NCI-H128 (cell line): ENCODE measurements at regions not wholly inside any gene's neighbourhood (a gene's known extent, or its start where the extent isn't known, plus 50 kb on each side); places are given as distances from the start of the nearest gene placed in this dataset.

Experiments
- DNase-seq: peaks from one replicate; lab custom pipeline; 2025; ENCODE audit not compliant: unreplicated experiment; lab: John Stamatoyannopoulos, UW

DNA sequence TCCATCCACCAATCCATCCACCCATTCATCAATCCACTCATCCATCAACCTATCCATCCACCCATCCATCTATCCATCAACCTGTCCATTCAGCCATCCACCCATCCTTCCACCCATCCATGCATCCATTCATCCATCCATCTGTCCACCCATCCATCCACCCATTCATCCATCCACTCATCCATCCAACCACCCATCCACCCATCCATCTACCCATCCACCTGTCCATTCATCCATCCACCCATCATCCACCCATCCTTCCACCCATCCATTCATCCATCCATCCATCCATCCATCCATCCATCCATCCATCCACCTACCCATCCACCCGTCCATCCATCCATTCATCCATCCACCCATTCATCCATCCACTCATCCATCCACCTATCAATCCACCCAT, 195.8 kb downstream of the NXNL2 start:
- no peak for DNase-seq

DNA sequence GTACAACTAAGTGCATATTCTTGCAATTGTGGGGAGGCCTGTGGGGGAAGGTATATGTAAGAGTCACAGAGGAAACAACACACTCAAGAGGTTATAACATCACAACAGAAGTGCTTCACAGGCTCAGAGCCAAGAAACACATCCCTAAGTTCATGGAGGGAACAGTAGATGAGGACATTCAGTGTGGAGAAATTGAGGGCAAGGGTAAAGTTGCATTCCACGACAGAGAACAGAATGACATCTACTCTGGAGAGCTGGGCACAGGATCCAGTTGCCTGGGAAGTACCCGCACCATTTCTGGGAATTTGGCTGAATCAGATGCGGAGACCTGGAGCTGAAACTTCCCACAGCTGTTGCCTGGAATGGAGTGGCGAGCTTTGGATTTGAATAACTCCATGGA, 197.2 kb downstream of the NXNL2 start:
- DNase-seq, result no peak

DNA sequence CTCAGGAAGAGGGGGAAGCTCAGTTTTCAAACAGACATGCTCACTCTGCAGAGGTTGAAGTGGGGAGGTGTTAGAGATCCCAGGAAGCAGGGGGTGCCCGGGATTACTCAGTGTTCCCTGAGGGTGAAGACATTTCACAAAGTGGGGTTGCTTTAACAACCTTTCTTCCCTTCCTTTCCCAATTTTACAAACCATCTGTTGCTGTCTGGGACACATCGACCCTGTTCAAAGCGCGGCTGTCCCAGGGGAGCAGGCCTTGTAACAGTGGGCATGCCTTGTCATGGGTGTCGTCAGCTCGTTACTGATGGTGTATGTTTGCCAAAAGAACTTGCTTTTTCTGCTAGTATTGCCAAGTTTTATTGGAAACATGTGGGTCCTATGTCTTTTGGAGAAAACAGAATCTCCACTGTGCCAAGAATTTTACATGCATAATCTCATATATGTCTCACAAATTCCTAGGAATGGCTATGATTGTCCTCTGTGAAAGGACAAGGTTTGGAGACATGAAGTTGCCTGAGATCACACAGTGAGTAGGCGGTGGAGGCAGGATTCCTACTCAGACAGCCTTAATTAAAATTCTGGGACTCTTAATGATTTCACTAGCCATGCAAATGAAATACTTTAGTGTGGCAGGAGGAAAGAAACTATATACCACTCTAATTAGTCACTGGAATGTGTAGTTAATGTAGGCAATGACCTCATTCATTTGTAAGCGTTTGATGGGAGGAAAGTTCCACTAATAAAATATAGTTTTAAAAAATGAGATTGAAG, 198.9 kb downstream of the NXNL2 start:
- no peak for DNase-seq

DNA sequence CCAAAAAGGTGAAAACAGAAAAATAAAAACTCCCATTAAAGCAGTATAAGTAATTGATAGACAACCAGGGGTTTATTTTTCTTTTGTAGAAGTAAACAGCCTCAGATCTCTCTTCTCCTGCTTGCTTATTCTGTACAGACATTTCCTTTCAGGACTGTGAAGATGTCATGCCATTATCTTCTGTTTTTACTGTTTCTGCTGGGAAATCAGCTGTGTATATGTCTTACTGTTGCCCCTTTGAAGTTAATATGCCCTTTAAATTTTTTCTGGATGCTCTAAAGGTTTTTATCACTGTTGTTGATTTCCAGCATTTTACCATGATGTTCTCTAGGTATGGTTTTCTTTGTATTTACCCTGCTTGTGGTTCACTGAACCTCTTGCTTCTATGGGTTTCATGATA, 199.5 kb downstream of the NXNL2 start:
- DNase-seq, result no peak

DNA sequence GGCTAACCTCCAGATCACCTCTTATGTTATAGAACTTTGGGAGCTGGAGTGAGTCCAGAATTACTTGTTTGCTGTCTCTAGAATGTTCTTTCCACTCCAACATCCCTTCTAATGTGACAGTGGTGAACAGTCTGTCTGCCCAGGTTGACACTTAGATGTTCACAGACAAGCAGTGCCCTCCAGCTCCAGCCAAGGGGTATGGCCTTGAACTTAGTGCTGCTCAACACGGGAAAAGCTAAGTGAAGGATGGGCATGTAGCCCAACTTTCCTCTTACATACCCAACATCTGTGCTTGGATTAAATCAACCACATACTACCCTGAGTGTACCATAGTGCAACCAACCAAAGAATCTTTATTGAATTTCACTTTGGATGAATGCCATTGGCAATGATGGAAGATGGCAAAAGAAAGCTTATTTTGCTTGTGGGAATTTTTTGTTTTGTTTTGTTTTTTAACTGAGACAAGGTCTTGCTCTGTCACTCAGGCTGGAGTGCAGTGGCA, 201.2 kb downstream of the NXNL2 start:
- DNase-seq, result no peak

DNA sequence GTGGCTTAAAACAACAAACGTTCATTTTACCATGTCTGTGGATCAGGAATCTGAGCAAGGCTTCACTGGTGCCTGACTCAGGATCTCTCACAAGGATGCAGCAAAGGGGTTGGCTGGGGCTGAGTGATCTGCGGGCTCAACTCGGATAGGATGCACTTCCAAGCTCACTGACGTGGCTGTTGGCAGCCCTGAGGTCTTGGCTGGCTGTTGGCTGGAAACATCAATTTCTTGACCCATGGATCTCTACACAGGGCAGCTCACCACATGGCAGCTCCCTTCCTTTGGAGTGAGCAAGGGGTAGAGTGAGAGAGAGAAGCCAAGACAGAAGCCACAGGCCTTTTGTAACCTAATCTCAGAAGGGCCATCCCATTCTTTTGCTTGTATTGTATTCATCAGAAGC, 202.1 kb downstream of the NXNL2 start:
- no peak for DNase-seq

DNA sequence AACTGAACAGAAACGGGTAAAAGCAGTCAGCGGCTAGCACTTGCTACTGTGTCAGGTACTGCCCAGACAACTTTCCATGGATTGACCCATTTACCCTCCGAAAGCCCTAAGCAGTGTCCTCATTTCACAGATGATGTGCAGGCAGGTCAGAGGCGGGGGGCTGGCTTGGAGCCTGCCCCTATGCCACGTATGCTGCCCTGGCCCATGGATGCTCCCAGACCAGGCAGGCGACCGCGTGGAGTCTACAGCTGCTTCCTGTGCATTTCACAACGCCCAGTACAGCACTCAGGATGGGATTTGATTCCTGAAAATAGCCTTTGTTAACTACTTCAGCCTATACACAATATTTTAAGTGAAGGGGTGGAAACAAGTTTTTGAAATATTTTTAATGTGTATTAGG, 202.9 kb downstream of the NXNL2 start:
- DNase-seq, result no peak

DNA sequence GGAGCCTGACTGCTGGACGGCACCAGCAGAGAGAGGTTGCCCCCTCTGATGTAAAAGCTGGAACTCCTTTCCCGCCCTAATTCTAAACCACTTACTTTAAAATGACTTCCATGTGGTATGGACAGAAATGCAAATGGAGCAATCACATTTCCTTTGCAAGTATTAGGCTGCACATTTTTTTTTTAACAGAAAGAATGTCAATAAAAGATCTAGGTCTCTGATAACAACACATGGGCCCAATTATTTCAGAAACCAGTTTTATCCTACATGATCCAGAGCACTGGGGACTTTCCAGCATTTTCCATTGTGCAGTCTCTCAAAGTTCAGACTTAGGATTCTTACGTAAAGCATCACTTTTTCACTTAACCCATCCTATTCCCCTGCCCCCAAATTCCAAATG, 203.7 kb downstream of the NXNL2 start:
- DNase-seq, result no peak

DNA sequence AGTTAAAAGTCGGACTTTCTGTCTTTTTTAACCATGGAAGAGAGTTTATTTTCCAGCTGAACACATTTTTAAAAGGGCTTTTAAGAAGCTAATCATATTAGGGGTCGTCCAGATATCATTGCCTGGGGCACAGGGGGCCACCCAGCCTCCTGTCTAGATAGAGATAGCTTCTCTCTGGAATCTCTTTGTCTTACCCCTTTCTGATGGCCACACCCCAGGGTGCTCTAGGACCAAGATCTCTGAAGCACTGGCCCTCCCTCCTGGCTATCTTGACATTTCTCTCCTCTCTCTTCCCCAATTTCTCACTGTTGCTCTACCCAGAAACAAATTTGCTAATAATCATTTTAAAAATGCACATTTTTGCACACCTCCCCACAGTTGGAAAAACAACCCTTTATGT, 204.4 kb downstream of the NXNL2 start:
- no peak for DNase-seq

DNA sequence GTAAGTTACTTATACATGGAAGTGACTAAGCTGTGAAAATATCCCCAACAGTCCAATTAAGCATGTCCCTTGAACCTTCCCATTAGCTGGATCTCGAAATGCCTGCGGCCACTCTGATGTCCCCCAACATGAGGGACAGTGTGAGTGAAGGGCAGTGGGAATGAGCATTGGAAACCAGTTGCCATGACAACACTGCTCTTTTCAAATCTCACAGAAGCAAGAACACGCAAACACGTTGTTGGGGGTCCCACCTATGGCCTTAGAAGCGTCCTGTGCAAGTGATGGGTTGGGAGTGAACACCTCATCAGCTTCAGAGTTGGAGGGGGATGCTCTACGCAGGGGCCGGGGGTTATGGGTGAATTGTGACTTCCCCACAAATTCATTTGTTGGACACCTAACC, 205.9 kb downstream of the NXNL2 start:
- no peak for DNase-seq

DNA sequence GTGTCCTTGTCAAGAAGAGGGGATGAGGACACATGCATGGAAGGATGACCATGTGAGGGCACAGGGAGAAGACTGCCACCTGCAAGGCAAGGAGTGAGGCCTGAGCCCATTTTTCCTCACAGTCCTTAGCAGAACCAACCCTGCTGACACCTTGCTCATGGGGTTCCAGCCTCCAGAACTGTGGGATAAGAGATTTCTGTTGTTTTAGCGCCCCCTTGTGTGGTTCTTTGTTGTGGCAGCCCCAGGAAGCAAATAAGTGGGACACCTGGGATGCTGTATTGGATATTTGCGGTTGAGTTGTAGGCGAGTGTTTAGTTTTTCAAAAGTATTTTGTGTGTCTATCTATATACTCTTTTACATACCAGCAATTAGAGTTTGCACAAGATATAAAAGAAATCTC, 206.4 kb downstream of the NXNL2 start:
- no peak for DNase-seq

DNA sequence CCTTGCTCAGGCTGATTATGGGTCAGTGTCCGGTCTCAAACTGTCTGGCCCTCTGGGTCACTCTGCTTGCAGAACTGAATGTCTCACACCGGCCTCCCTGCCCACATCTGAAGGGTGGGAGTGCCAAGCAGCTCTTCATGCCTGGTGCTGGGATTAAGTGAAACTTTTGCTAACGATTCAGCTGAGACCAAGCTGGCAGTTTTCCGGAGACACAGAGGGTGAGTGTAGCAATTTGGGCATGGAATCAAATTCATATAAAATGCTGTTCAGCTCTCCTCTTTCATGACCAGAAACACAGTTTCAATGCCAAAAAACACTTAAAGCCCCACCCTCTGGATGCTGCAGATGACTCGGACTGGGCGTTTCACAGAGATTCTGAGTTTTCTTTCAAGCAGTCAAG, 207.5 kb downstream of the NXNL2 start:
- no peak for DNase-seq

DNA sequence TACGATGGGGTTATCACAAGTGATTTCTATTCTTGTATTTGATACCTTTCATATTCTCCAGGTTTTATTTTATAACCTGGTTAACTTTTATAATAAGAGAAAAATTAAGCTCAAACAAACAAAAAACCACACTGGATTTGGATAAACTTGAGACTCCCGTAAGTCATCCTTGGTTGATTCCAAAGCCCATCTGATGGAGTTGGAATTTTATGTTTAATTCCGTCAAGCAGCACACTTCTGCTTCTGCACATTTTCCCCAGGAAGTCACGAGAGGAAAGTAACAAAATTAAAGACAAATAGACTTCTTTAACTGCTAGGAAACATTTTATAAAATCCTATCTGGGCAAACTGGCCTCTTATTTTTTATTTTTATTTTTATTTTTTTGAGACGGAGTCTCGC, 207.9 kb downstream of the NXNL2 start:
- no peak for DNase-seq

DNA sequence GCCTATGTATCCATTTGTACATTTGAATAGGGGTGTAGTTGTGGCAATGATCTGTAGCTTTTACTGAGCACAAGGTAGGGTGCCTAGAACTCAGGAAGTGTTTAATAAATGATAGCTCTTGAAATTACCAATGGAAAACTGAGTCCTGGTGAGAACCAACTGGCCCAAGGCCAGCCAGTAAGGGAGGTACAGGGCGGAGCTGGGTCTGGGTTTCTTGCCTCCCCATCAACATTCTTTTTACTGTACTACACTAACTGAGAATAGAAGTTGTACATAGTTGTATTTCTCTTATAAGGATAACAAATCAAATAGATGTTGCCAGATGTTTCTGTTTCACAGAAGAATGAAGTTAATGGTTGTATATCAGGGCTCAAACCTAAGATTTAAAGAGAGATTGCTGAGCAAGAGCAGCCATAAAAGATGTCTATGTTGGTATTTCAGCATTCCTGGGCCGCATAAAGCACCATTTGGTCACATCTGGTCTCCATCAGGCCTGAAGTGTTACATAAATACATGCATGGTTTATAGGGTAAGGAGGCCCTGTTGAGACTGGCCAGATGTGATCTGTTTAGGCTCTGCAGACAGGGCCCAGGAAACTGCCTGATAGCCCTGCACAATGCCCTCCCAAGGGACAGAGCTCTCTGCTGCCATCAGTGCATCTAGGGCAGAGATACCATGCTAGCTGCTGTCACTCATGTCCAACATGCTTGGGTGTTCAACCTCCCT, 210.5 kb downstream of the NXNL2 start:
- DNase-seq, result no peak

DNA sequence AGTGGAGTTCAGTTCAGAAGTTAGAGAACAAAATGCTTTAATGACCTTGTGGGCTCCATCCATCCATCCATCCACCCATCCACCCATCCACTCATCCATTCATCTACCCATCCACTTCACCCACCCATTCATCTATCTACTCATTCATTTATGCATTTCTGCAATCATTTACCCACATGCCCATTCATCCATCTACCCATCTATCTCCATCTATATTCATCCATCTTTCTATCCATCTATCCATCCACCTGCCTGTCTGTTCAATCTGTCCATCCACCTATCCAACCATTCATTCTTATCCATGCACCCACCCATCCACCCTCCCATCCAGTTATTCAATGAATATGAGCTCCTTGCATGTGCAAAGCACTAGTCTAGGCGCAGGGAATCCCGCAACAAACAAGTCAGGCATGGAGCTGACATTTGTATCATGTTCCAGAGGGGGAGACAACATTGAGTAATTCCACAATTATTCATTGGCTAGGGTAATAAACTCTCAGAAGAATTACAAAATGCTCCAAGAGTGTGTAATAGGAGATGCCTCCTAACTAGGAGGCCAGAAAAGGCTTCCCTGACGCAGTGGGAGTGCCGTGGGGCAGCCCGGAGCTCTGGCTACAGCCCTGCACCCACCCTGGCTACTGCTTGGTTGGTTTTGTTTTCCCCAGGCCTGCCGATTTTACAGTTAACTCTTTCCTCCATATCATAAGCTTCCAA, 211.2 kb downstream of the NXNL2 start:
- no peak for DNase-seq

DNA sequence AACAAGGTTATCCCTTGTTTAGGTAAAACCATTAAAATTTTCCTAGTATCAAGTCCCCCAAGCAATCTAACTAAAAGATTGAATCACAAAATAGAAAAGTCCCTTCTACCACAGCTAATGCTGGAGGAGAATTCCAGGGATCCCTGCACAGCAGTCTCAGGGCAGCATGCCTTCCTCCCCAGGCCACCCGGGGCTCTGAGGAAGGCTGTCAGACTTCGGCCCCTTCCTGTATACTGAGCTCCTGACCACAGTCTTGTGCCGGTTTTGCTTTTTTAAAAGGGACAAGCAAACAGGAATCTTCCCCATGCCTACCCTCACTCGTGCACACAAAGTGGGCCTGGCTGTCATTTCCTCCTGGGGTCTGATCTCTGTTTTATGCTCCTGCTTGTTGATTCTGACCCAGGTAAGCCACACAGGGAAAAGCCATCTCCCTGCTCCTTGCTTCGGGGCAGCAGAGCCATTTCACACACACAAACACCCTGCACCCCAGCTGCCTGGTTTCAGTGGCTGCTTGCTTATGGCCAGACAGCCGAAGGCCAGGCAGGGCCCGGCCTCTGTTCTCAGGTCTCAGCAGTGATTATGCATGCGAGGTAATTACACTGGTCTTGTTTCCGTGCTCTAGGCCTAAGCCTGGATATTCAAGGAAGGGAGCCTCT, 211.9 kb downstream of the NXNL2 start:
- no peak for DNase-seq

DNA sequence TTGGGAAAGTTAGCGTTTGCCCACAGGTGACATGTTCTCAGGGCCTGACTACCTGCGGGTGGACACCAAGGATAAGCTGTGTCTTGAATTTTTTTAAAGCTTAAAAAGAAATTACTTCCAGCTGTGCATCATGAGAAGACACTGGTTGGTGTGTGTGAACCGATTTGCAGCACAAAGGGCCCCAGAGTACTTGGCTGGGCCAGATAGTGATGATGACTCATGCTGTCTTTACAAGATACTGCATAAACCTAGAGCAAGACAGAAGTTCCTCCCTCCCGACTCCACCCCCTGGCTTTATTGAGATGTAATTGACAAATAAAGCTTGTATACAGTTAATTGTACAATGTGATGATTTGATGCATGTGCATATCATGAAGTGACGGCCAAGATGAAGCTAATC, 212.8 kb downstream of the NXNL2 start:
- DNase-seq, result no peak

DNA sequence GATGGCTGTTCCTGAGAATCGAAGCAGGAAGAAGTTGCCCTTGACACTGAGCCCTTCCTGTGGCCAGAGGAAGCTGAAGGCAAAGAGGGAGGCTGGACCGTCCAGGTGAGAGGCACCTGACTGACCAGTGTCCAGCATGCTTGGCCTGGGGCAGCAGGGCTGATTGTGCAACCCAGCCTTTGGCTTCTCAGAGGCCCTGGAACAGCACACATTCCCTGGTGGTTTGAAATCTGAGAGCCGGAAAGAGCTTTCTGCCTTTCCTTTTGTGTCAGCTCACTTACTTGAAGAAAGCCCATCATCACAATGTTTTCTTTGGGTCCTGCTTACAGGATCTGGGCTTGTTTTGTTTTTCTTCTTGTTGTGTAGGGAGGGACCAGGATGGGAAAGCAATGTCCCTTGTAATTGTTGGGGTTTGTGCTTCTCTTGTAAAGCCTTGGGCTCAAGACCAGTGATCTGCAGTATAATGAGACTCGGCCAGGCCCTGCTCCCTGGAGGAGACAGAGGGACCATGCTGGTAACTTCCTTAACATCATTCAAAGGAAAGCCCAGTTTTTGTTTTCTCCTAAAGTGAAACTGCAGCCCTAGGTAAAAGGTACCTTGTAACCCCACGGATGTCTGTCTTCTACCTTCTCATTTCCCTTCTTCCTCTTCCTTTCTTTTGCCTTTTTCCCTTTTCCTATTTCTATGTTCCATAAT, 213.7 kb downstream of the NXNL2 start:
- DNase-seq, result no peak

DNA sequence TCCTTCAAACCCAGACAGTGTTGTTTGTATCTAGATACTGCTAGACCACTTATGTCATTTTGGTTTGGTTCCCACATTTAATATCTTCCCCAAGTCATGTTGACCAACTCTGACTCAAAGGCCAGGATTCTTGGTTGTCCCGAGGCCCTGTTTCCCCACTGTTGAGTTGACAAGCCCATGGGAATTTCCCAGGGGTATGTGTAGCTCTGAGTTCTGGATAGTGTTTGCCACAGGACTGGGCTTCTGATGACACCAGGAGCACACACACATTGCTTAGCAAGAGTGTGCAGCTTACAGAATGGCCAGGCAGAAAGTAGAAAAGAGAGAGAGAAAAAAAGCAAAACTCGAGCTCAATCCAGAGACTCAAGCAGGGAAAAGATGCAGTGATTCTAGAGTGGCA, 214.4 kb downstream of the NXNL2 start:
- DNase-seq, result no peak

DNA sequence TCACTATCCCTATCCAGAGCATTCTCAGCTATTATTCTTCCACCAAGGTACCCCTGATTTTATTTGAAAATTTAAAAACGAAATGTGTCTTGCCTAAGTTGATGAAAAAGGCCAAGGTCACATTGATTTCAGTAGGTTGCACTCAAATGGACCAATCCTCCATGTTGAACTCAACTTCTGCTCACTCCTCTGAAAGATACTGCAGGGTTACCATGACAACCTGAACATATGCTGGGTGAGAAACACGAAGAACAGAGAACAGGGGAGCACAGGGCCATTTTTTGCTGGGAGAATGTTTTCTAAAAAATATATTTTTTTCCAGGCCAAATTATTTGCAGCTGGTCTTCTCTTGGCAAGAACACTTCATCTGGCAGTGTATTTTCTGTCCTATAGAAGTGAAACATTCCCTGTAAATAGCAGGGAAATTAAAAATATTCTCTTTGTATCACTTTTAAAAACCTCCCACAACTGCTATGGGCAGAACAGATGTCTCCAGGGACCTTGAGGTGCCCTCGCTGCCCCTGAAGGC, 215.9 kb downstream of the NXNL2 start:
- no peak for DNase-seq

DNA sequence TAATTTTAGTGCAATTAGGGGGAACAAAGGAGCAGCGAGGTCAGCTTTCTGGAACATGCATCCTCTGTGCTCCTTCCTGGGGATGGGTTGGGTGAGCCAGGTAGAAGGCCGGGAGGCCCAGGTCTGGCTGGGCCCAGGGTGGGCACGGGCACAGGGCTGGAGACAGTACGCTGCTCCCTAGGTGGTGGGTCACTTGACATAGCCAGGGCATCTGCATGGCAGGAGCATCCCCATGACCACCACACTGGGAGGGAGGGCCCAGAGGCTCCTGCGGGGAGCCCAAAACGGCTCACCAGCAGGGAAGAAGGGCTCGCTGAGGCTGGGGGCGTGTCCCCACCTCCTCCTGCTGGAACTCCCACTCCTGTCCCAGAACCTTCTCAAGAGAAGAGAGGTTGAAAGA, 216.8 kb downstream of the NXNL2 start:
- DNase-seq, result no peak
